ENCODE measurements at regions not wholly inside any gene's neighbourhood (a gene's known extent, or its start where the extent isn't known, plus 50 kb on each side); places are given as distances from the start of the nearest gene placed in this dataset.

GRCh38 chr3:77915336-77915735 is 875.4 kb downstream of the ROBO2 start:
- TF ChIP-seq CTCF (conservative IDR thresholded peaks at IDR 0.05; ENCODE audit: low read length) (no peak), EZH2phosphoT487 (IDR thresholded peaks at IDR 0.05; ENCODE audit: borderline replicate concordance) (no peak)
